Activated effector memory CD4-positive, alpha-beta T cell treated with anti-CD3 and anti-CD28 coated beads, Interleukin-2, amount 50 U/mL, for 16 hours (primary cell): ENCODE measurements at regions not wholly inside any gene's neighbourhood (a gene's known extent, or its start where the extent isn't known, plus 50 kb on each side); places are given as distances from the start of the nearest gene placed in this dataset.

Experiments used
- DNase-seq: peaks from one replicate; pipeline ENCODE4 v3.0.0-alpha.2; 2020

DNA sequence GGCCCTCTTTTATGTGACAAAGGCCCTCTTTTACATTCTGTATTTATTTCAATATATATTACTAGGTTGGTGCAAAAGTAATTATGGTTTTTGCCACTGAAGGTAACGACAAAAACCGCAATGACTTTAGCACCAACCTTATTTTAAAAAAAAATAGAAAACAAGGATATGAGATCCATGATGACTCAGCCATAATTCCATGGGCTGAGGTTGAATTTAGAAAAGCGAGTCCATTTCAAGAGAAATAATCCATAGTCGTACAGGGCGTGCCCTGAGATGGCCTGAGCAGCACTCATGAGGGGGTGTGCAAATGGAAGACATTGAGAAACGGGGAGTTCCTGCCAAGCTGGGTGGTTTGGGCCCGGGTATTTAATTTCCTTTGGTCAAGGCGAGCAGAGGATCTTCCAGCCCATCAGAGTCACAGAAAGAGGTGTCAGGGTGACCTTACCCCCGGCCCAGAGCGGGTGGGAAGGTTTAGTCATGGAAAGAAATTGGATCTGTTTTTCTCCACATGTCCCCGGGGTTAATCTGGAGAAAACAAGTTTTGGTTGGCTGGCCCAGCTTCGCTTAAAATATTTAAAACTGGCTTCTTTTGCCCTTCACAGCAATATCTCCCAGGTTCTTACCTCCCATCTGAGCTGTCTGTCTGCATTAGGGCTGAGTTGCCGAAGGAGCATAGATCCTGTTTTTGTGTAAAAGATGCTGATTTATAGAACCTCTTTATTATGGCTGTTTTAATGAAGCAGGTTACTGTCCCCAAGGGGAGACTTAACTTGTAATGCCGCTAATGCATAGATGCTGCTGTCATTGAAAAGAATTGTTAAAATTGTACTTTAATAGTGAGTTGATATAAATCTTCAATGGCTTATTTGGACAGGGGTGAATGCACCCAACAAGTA, 255.6 kb downstream of the PREX1 start:
- no peak for DNase-seq

GRCh38 chr20:48569679-48570078, 258.1 kb downstream of the PREX1 start:
- no peak for DNase-seq

DNA sequence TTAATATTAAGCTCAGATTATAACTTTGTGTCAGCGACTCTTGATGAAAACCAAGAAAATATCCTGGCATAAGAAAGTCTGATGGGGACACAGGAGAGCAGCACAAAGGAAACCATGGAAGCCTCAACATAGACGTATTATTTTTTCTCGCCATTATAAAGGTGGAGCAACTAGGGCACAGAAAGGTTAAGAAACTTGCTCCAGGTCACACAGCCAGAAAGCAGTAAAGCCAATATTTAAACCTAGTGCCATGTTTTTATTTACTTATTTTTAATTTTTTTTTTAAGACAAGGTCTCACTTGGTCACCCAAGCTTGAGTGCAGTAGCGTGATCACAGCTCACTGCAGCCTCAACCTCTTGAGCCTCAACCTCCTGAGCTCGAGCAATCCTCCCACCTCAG, 259.3 kb downstream of the PREX1 start:
- DNase-seq = no peak

DNA sequence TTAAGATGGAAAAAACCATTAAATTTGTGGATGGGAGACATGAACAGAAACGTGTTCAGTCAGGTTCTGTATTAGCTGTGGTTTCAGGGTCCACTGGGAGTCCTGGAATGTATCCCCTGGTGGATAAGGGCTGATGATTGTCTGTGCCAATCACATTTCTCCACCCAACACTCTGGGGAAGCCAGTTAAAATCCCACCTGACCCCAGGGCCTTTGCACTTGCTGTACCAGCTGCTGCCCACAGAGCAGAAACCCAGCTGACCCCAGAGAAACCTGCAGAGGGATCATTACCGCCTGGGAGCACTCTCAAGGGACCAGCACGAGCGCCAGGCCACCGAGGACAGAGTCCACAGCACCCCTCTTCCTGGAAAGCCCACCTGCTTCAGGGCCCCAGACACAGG, 260.7 kb downstream of the PREX1 start:
- DNase-seq = no peak

DNA sequence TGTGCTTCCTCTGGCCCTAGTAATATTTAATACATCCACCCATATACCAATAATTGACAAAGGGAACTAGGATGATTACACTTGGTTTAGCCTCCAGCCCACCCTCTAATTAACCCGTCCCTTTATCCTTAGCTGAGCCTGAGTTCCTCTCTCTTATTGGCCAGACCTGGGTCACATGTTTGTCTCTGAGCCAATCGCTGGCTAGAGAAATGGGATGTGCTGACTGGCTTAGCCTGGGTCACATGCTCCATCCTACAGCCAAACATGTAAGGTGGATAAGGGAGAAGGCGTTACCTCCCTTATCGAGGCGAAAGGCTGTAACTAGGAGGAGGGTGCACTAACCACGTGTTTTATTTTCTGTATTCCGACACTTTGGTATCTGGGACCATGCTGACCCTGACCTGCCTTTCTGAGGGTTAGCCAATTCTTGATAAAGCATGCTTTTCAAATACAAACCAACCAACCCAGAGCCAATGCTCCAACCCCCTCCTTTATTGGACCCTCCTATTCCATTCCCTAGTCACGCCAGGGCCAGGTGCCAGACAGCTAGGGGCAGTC, 262.7 kb downstream of the PREX1 start:
- no peak for DNase-seq

DNA sequence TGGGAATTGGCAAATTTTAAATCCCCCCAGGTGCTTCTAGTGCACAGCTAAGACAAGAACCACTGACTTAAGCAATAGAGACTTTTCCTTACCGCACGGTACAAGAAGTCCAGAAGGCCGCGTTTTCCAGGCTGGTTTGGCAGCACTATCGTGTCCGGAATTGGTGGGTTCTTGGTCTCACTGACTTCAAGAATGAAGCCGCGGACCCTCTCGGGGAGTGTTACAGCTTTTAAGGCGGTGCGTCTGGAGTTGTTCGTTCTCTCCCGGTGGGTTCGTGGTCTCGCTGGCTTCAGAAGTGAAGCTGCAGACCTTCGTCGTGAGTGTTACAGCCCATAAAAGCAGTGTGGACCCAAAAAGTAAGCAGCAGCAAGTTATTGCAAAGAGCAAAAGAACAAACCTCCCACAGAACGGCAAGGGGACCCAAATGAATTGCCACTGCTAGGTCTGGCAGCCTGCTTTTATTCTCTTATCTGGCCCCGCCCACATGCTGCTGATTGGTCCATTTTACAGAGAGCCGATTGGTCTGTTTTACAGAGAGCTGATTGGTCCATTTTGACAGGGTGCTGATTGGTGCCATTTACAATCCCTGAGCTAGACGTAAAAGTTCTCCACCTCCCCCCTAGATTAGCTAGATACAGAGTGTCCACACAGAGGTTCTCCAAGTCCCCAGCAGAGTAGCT, 264.5 kb downstream of the PREX1 start:
- DNase-seq = no peak

- no peak for DNase-seq
These were observed 265.1 kb downstream of the PREX1 start for GRCh38 chr20:48562586-48563116.

DNA sequence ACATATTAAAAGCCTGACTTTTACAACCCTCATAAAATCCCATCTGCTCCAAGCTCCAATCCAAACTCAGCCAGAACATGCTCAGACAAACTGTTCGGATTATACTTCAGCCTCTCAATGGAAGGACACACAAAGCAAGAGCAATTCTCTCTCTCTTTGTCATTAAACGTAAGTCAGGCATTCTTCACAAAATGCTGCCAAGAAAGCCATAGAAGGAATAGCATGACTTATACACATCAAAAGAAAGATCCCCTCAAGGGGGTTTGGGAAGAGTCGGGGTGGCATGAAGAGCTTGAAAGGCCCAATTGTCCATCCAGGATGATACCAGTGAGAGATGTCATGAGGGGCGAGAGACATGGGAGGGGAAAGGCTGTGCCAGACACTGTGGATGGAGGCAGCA, 268.9 kb downstream of the PREX1 start:
- no peak for DNase-seq

DNA sequence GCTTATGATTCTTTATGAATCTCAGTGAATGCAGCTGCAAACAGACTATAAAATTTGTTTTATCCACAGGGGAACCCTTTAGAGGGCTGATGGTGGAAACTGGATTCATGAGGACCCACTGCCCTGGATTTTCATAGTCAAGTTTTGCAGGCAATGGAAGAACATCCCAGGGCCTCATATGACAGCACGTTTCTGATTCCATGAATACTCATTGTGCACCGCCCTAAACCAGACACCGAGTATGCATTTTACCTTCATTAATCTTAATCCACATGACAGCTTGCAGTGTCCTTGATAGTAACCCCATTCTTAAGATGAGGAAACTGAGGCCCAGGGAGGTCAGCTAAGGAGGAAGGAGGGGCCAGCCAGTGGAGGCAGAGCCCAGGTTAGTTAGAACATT, 270.4 kb downstream of the PREX1 start:
- no peak for DNase-seq

DNA sequence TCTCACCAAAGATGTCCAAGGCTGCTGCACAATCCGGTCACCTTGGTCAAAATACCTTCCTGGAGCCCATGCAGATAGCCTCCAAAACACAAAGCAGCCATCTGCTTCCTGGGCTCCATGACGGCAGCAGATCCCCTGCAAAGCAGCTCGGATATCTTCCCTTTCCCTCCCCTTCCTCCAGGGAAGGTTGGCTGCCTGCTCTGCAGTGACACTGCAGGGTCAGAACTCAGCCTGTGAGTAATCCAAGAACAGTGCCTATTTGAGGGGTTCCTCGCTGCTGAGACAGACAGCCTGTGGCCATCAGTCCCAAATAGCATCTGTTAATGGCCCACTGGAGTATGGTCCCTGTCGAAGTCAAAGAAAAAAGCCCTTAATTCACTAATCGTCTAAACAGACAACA, 270.8 kb downstream of the PREX1 start:
- DNase-seq = no peak

GRCh38 chr20:48552550-48552949, 275.2 kb downstream of the PREX1 start:
- no peak for DNase-seq

DNA sequence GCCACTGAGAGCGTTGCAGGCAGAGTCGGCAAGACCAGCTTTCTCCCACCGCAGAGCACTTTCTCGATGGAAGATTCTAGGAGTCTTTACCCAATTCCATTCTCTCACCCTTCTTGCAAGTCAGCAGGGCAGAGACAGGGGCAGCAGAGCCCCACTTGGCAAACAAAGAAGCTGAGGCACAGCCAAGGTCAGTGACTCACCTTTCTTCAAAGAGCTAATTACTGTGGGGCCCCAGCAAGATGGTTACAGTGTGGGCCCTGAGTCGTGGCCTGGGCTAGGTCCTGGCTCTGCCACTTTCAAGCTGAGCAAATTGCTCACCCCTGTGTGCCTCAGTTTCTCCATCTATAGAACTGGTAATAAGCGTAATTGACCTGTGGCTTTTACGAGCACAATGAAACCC, 277.0 kb downstream of the PREX1 start:
- DNase-seq = no peak

DNA sequence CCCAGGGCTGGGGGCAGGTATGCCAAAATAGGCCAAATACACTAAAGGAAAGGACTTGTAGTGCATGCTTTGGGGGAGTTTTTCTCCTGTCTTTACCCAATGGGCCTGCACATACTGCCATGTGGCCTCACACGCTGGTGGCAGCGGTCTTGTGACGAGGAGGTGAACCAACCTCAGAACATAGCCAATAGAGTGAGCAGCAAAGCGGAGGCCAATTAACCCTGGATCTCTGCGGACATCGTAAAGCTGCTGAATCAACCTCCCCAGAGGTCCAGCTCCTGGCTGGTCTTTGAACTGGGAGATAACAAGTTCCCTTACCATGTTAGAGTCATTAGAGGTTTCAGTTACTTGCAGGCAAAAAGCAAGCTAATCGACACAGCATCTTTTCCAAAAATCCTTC, 280.1 kb downstream of the PREX1 start:
- DNase-seq = no peak

GRCh38 chr20:48544402-48545339, 283.1 kb downstream of the PREX1 start:
- DNase-seq = no peak

- no peak for DNase-seq
These were observed 286.2 kb downstream of the PREX1 start for GRCh38 chr20:48541581-48542071.

GRCh38 chr20:48538856-48539255, 288.9 kb downstream of the PREX1 start:
- no peak for DNase-seq

- DNase-seq = no peak
These were observed 289.6 kb downstream of the PREX1 start for GRCh38 chr20:48538058-48538825.

DNA sequence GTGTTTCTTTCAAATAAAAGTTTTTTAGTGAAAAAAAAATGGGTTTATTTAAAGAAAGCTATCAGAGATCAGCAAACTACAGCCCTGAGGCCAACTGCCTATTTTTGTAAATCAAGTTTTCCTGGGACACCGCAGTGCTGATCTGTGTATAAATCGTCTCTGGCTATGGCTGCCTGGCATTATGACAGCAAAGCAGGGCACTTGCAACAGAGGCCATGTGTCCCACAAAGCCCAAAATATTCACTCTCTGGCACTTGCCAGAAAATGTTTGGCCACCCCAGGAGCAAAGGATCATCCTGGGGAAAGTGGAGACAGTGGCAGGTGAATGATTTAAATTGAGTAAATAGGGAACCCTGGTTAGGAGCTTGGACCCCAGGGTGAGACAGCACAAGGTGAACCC, 291.6 kb downstream of the PREX1 start:
- no peak for DNase-seq

DNA sequence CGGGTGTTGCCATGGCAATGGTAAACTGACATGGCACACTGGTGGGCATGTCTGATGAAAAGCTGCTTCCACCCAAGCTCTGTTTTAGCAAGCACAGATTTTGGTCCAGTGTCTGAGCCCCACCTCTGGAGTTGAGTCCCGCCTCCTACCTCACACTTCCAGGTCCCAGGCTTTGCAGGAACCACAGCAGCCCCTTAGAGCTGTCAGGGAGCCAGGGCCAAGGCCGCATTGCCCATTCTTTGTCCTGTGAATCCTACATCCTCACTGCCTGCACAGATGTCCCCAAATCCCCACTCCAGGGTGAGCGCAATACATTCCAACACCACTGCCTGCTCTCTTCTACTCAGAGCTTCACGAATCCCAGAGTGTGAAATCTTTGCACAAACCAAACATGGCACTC, 292.2 kb downstream of the PREX1 start:
- DNase-seq = no peak

DNA sequence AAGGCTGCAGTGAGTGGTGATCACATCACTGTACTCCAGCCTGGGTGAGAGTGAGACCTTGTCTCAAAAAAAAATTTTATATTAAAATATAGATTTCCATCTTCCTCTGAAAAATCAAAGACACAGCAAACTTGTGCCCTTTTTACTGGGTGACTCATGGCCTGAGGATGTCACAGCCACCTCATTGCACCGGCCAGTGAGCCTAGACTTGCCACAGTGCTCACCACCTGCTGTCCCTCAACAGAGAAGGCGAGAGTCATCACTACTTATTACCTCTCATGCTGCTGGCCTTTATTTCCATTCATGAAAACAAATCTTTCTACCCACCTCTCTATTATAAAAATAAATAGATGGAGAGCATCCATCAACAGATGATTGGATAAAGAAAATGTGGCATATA, 295.8 kb downstream of the PREX1 start:
- DNase-seq = no peak

DNA sequence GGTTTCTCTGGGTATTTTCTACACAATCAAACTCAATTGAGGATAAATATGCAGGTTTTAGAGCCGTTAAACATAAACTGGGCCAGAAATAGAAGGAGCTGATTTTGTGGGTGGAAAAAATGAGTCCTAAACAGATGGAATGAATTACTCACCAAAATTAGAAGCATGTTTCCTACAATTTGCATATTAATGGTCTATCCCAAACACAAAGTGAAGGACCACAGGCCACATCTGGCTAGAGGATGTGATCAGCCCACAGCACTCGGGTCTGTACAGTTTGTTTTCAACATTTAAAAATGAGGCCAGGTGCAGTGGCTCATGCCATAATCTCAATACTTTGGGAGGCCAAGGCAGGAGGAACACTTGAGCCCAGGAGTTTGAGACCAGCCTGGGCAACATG, 296.3 kb downstream of the PREX1 start:
- DNase-seq = no peak

DNA sequence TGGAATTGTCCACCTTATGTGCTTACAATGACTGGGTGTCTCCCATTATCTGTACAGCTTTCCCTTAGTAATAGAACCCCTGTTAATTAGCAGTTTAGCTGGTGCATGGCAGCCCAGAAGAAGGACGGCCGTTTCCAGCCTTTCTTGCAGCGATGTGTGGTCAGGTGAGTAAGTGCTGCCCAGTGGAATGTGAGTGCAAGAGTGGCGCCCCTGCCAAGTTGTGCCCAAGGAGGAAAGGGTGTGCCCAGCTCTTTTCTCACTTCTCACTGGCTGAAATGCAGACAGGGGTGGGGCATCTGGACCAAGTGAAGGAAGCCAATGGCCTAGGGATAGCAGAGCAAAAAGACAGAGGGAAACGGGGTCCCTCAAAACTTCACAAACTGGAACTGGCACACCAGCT, 296.8 kb downstream of the PREX1 start:
- no peak for DNase-seq
